Left hindlimb (tissue), 1 donor: ENCODE measurements at regions not wholly inside any gene's neighbourhood (a gene's known extent, or its start where the extent isn't known, plus 50 kb on each side); places are given as distances from the start of the nearest gene placed in this dataset.
A peak's percentile ranks its signal among the peaks of the same experiment; 100 is the strongest.
"Not testable (repeated sequence)": the region's sequence is repeated elsewhere in the genome, so short reads cannot be mapped to it uniquely, and the experiment has no call there.

ENCODE experiments used
- DNase-seq: peaks from one replicate; pipeline ENCODE4 v3.0.0-alpha.2; 2018

GRCh38 chr4:28241021-28241420 is 1380.4 kb downstream of the STIM2 start:
- no peak for DNase-seq

GRCh38 chr4:28247805-28248204 is 1387.2 kb downstream of the STIM2 start:
- no peak for DNase-seq

DNA sequence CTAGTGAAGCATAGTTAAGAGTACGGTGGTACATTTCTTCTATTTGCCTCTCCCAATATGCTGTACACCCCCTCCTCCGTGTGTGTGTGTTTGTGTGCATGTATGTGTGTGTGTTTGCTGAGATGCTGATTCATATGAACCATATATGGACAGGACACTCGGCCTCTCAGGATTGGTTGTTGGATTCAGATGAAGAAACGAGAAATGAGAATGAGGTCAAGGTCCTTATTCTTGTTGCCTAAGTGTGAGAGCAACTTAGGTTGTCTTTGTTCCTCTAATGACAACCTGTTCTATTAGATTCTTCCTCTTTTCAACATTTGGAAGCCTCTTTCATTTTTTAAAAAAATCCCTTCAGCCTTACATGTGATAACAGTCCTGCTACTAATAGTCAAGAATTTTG is 1387.6 kb downstream of the STIM2 start:
- no peak for DNase-seq

DNA sequence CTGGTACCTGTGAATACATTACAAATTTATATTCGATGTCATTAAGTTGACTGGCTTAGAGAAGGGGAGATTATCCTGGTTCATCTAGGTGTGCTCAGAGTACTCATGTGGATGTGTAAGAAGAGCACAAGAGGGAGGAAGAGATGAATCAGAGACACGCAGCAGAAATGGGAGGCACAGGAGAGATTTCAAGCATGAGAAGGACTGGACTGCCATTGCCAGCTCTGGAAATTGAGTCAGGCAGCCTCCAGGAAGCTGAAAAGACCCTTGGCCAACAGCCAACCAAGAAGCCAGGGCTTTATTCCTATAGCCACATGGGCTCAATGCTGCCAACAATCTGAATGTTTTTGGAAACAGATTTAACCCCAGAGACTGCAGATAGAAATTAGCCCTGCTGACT is 1390.0 kb downstream of the STIM2 start:
- peak; percentile 35 for DNase-seq

DNA sequence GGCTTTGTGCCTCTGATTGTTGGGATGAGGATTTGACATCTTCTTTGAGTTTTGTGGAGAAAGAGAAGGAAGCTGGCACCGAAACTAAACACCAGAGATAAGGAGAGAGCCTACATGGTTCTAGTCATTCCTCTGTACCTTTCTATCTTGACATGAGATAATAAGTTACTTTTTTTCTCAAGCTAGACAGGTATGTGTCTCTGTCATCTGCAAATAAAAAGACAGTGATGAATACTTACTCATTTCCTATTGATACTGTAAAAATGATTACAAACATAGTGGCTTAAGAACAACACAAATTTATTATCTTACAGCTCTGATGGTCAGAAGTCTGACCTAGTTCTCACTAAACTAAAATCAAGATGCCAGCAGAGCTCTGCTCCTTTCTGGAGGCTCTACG is 1391.2 kb downstream of the STIM2 start:
- no peak for DNase-seq

- no peak for DNase-seq
These were observed 1393.4 kb downstream of the STIM2 start for GRCh38 chr4:28254003-28254402.

- no peak for DNase-seq
These were observed 1395.7 kb downstream of the STIM2 start for GRCh38 chr4:28256295-28256694.

GRCh38 chr4:28259951-28260350 is 1399.3 kb downstream of the STIM2 start:
- no peak for DNase-seq

DNA sequence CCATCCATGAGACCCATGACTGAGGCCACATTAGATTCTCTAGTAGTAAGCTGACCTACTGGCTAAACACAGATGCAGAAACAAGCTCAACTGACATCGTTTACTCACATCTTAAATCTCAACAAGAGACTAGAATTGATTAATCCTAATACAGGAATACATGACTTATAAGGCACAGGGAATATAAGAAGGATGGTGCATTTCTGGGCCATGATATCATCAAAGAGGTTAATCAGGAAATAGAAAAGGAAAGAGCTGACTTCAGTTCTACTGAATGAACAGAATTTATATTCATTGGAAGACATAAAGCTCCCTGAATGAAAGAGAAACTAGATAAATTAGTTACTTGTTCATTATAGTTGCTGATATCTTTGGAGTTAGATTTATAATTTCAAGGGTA is 1406.5 kb downstream of the STIM2 start:
- no peak for DNase-seq

DNA sequence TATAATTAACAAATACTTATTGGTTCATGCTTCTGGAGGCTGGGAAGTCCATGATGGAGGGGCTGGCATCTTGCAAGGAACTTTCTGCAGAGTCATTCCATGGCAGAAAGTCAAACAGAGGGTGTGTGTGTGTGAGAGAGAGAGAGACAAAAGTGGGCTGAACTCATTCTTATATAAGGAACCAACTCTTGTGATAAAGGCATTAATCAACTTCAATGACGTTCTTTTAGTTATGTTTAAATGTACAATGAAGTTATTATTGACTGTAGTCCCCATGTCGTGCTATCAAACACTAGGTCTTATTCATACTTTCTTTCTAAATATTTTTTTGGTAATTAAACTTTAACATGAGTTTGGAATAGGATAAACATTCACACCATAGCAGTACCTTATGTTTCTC is 1408.8 kb downstream of the STIM2 start:
- DNase-seq = no peak

DNA sequence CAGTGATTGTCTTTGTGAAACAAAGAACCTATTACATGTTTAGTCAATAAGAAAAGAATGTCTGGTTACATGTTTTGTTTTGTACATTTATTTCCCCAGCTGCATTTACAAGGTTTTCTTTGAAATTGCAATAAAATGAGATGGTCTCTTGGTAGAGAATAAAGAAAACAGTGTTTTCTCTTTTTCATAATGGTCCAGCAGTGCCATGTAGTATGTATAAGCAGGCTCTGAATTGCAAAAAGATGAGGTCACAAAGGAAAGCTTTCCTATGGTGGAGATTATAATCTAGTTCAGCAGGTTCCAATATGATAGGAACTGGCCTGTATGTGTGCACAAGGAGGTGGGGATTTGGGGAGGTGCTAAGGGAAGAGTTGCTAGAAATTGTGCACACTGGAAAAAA is 1417.3 kb downstream of the STIM2 start:
- DNase-seq = no peak

DNA sequence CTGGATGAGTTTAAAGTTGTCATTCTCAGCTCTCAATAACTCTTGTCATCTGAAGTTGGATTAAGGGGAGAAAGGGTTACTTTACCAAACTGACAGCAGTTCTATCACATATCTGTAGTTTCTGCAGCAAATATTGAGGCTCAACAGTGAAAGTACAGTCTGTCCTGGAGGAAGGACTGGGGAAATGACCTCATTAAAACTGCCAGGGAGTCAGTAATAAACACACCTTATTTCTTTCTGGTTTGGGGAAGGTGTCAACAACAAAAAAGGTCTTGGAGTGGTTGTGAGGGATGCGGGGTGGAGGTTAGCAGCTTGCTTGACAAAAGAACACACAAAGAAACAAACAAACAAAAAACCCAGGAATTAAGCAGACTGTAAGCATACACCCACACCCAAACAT is 1418.0 kb downstream of the STIM2 start:
- no peak for DNase-seq

GRCh38 chr4:28279249-28279648 is 1418.6 kb downstream of the STIM2 start:
- DNase-seq = no peak

DNA sequence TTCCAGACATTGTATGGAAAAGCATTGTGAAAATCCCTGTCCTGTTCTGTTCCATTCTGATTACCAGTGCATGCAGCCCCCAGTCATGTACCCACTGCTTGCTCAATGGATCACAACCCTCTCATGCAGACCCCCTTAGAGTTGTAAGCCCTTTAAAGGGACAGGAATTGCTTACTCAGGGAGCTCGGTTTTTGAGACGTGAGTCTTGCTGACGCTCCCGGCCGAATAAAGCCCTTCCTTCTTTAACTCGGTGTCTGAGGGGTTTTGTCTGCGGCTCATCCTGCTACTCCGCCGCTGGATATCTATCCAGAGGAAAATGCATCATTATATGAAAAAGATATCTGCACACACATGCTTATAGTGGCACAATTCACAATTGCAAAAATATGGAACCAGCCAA is 1425.6 kb downstream of the STIM2 start:
- DNase-seq = not testable (repeated sequence)

- DNase-seq = no peak
These were observed 1427.2 kb downstream of the STIM2 start for GRCh38 chr4:28287831-28288233.

- DNase-seq = no peak
These were observed 1435.6 kb downstream of the STIM2 start for GRCh38 chr4:28296239-28296638.

- DNase-seq = no peak
These were observed 1450.3 kb downstream of the STIM2 start for GRCh38 chr4:28310926-28311325.

DNA sequence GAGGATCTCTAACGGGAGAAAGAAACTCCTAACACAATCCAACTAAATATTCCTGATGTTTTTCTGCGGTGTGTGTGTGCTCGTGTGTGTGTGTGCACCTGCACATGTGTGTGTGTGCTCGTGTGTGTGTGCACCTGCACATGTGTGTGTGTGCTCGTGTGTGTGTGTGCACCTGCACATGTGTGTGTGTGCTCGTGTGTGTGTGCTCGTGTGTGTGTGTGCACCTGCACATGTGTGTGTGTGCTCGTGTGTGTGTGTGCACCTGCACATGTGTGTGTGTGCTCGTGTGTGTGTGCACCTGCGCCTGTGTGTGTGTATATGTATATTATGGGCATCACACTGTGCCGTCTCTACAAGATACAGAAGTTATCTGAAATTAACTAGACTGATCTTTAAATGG is 1451.9 kb downstream of the STIM2 start:
- DNase-seq = not testable (repeated sequence)

DNA sequence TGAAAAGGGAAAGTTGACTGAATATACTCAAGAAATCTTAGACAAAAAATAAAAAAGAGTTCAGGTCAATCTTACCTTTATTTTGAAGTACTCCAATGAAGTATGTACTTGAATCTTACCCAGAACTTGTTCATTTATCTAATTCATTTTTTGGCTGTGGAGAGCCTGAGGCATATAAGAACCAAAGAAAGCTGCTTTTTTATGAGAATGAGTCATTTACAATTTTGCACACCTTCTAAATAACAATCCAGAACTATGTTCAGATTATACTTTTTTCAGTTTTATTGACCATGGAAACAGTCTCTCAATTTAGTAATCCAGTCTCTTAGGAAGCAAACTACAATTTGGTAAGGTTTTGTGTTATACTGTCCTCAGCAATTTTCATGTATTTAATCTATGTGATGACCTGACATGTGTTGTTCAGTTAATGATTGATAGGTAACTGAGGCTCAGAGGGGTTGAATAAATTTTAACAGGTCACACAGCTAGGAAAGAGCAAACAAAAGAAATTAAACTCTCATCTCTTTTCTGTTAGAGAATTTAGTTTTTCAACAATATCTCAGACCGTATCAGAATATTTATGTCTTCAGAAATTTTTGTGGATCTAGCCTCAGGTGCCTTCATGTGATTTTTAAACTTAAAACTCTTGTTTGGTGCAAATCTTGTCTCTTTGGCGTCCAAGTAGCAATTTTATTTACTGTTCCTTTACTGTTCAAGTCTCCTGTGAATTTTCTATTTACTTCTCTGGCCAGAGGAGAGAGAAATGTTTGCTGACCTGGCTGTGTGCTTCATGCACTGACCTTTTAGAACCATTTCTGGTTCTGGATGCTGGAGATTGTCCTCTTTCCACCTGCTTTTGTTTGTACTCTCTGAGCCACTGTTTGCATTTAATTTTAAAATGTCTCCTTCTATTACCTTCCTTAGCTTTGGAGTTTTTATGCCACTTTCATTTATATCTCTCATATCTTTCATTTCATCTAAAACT is 1453.4 kb downstream of the STIM2 start:
- no peak for DNase-seq

- DNase-seq = no peak
These were observed 1456.6 kb downstream of the STIM2 start for GRCh38 chr4:28317221-28317620.

DNA sequence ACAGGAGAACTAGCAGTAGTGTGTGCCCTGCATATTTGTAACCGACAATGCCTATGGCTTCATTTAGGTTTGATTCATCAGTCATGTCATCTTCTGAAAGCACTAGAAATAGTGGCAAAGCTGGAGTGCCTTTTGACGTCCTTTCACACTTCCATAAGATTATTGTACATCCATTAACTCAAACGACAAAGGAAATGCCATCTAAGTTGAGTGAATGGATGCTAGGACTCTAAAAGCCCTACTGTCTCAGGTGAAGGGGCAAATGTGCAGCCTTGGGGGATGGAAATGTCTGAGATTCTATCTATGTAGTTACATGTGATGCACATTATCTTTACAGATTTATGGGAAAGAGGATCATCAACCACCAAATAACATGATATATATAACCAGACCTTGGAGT is 1473.6 kb downstream of the STIM2 start:
- DNase-seq = no peak

- no peak for DNase-seq
These were observed 1481.1 kb downstream of the STIM2 start for GRCh38 chr4:28341784-28342183.

GRCh38 chr4:28350485-28350884 is 1489.8 kb downstream of the STIM2 start:
- DNase-seq = no peak

DNA sequence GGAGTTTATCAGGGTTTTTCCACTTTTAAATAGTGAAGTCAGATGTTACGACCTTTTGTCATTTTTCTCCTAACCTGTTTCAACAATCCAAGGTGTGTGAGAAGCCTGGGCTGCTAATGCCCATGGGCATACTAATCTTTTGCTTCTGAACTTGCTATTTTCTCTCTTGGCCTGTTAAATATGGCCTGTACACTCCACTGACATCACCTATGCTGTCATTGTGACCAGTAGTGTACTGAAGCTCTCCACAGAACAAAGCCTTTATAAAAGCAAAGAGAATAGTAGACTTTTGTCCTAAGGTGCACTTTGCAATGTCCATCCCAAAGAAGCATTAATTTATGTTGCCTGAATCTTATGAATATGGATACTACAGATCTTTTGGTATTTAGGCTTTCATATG is 1490.5 kb downstream of the STIM2 start:
- DNase-seq = no peak

DNA sequence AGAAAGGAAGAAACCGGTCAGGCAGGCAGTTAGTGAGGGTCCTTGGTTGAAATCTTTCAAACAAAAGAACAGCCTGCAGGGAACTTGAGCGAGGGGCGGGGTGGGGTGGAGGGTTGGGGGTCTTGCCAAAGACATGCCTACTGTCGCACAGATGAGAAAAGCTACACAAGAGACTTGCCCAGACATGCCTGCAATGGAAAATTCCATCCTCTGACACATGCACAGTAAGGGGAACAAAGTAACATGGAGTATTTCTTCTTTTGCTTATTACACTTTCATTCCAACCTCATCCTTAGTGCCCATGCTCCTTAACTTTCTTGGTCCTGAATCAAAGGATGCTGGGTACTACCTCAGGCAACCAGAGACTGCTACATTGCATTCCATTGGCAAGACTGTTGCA is 1491.2 kb downstream of the STIM2 start:
- no peak for DNase-seq
